Astrocyte (in vitro differentiated cells and primary cell): ENCODE measurements at regions not wholly inside any gene's neighbourhood (a gene's known extent, or its start where the extent isn't known, plus 50 kb on each side); places are given as distances from the start of the nearest gene placed in this dataset.

Source experiments
- EZH2 ChIP-seq: IDR thresholded peaks from 2 replicates; pipeline ENCODE4 v1.6.1; 2012; ENCODE audit warnings: mild to moderate bottlenecking, low read length, inconsistent platforms; ENCODE audit not compliant: insufficient read depth
- TF ChIP-seq, protein P1 (sequence below): IDR thresholded peaks from 2 replicates; pipeline ENCODE4 v1.5.1; 2011; ENCODE audit warnings: low read depth, mild to moderate bottlenecking, inconsistent platforms, low read length, moderate library complexity; ENCODE audit not compliant: insufficient read depth

DNA sequence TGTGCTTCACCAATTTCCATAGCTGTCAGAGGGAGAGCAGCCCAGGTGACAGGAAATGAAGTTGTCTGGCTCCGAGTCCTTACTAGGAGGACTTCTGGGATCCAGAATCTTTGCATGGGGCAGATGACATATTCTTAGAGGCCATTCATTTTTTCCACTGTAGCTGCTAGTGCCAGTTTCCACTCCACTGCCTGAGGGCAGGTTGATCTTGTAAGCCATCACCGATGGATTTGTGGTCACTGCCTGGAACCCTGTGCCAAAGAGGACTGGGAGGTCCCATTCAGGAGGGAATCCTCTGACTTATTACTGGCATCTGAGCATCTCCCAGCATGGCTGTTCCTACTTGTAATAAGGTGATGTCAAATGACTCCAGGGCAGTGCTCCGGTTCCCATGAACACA is 144.1 kb upstream of the KCNJ18 start:
- TF ChIP-seq, protein P1, sequence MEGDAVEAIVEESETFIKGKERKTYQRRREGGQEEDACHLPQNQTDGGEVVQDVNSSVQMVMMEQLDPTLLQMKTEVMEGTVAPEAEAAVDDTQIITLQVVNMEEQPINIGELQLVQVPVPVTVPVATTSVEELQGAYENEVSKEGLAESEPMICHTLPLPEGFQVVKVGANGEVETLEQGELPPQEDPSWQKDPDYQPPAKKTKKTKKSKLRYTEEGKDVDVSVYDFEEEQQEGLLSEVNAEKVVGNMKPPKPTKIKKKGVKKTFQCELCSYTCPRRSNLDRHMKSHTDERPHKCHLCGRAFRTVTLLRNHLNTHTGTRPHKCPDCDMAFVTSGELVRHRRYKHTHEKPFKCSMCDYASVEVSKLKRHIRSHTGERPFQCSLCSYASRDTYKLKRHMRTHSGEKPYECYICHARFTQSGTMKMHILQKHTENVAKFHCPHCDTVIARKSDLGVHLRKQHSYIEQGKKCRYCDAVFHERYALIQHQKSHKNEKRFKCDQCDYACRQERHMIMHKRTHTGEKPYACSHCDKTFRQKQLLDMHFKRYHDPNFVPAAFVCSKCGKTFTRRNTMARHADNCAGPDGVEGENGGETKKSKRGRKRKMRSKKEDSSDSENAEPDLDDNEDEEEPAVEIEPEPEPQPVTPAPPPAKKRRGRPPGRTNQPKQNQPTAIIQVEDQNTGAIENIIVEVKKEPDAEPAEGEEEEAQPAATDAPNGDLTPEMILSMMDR: no peak
- TF ChIP-seq EZH2: no peak
